ENCODE measurements at regions not wholly inside any gene's neighbourhood (a gene's known extent, or its start where the extent isn't known, plus 50 kb on each side); places are given as distances from the start of the nearest gene placed in this dataset.
"Not testable (repeated sequence)": the region's sequence is repeated elsewhere in the genome, so short reads cannot be mapped to it uniquely, and the experiment has no call there.

- intact Hi-C loops (cut with DNase I, micrococcal nuclease), result no loop called here
- ATAC-seq (no peak), DNase-seq (no peak)
Measured at GRCh38 chr4:174086829-174087799, 196.4 kb downstream of the FBXO8 start.

GRCh38 chr4:174084981-174085380 is 198.5 kb downstream of the FBXO8 start:
- intact Hi-C loops (cut with DNase I, micrococcal nuclease), result no loop called here
- DNase-seq (no peak), ATAC-seq (no peak)

- intact Hi-C loops (cut with DNase I, micrococcal nuclease), result no loop called here
- ATAC-seq, result no peak
Measured at GRCh38 chr4:174084542-174084941, 198.9 kb downstream of the FBXO8 start.

GRCh38 chr4:174080361-174080760 is 203.1 kb downstream of the FBXO8 start:
- no peak for DNase-seq
- intact Hi-C loops (cut with DNase I, micrococcal nuclease), result no loop called here
- no peak for ATAC-seq

More at GRCh38 chr4:174084542-174084941, 198.9 kb downstream of the FBXO8 start:
- no peak for DNase-seq

GRCh38 chr4:174071595-174071994 is 211.9 kb downstream of the FBXO8 start:
- intact Hi-C loops (cut with DNase I, micrococcal nuclease), result no loop called here
- ATAC-seq, result no peak
- no peak for DNase-seq

GRCh38 chr4:174069848-174070330 is 213.6 kb downstream of the FBXO8 start:
- intact Hi-C loops (cut with DNase I, micrococcal nuclease), result no loop called here
- ATAC-seq (no peak), DNase-seq (no peak)

- ATAC-seq, result no peak
- intact Hi-C loops (cut with DNase I, micrococcal nuclease), result no loop called here
- DNase-seq, result no peak
Measured at GRCh38 chr4:174066611-174067205, 216.8 kb downstream of the FBXO8 start.

- ATAC-seq (no peak), DNase-seq (no peak)
- intact Hi-C loops (cut with DNase I, micrococcal nuclease), result no loop called here
Measured at GRCh38 chr4:174062831-174063230, 220.6 kb downstream of the FBXO8 start.

GRCh38 chr4:174061026-174061425 is 222.4 kb downstream of the FBXO8 start:
- intact Hi-C loops (cut with DNase I, micrococcal nuclease), result no loop called here
- ATAC-seq, result no peak

GRCh38 chr4:174058846-174059245 is 224.6 kb downstream of the FBXO8 start:
- ATAC-seq, result no peak
- DNase-seq, result no peak
- intact Hi-C loops (cut with DNase I, micrococcal nuclease), result no loop called here

More at GRCh38 chr4:174061026-174061425, 222.4 kb downstream of the FBXO8 start:
- no peak for DNase-seq

- DNase-seq (no peak), ATAC-seq (no peak)
- intact Hi-C loops (cut with DNase I, micrococcal nuclease), result no loop called here
Measured at GRCh38 chr4:174056959-174057358, 226.5 kb downstream of the FBXO8 start.

GRCh38 chr4:174055344-174055743 is 228.1 kb downstream of the FBXO8 start:
- ATAC-seq (no peak), DNase-seq (no peak)
- intact Hi-C loops (cut with DNase I, micrococcal nuclease), result no loop called here

- intact Hi-C loops (cut with DNase I, micrococcal nuclease), result no loop called here
- no peak for DNase-seq
- no peak for ATAC-seq
Measured at GRCh38 chr4:174053895-174054294, 229.6 kb downstream of the FBXO8 start.

GRCh38 chr4:174047363-174047762 is 236.1 kb downstream of the FBXO8 start:
- ATAC-seq (no peak), DNase-seq (no peak)
- intact Hi-C loops (cut with DNase I, micrococcal nuclease), result no loop called here

GRCh38 chr4:174045829-174046228 is 237.6 kb downstream of the FBXO8 start:
- ATAC-seq; DNase-seq; intact Hi-C loops (cut with DNase I, micrococcal nuclease): not testable (repeated sequence)

GRCh38 chr4:174045381-174045780 is 238.1 kb downstream of the FBXO8 start:
- DNase-seq, result no peak
- ATAC-seq, result no peak
- intact Hi-C loops (cut with DNase I, micrococcal nuclease), result no loop called here

GRCh38 chr4:174041555-174042105 is 241.8 kb downstream of the FBXO8 start:
- ATAC-seq (no peak), DNase-seq (no peak)
- intact Hi-C loops (cut with DNase I, micrococcal nuclease), result no loop called here

- intact Hi-C loops (cut with DNase I, micrococcal nuclease), result no loop called here
- DNase-seq, result no peak
- ATAC-seq, result no peak
Measured at GRCh38 chr4:174040287-174040686, 243.2 kb downstream of the FBXO8 start.

- intact Hi-C loops (cut with DNase I, micrococcal nuclease), result no loop called here
- DNase-seq (no peak), ATAC-seq (no peak)
Measured at GRCh38 chr4:174038481-174038880, 245.0 kb downstream of the FBXO8 start.

GRCh38 chr4:174037631-174038030 is 245.8 kb downstream of the FBXO8 start:
- ATAC-seq (no peak), DNase-seq (no peak)
- intact Hi-C loops (cut with DNase I, micrococcal nuclease), result no loop called here
